ENCODE measurements at regions not wholly inside any gene's neighbourhood (a gene's known extent, or its start where the extent isn't known, plus 50 kb on each side); places are given as distances from the start of the nearest gene placed in this dataset. TPM values are rescaled to one million over a fixed set of nuclear protein-coding genes. Genes with fewer than 3 reads are reported as not detected.

- DNase-seq (ENCODE audit: low read depth), result no peak
Observed at GRCh38 chr2:177154809-177155208, 57.8 kb upstream of the HNRNPA3 start.

GRCh38 chr2:177155631-177156030 lies 57.0 kb upstream of the HNRNPA3 start:
- no peak for DNase-seq (ENCODE audit: low read depth)

GRCh38 chr2:177161741-177162460 lies 50.7 kb upstream of the HNRNPA3 start:
- DNase-seq (ENCODE audit: low read depth), result peak; percentile 26

Small RNA genes lying in the stretch of these regions (small RNA-seq; reads per million reads assigned to genes)
- gene RNA5SP112 (not detected), gene RNU6-187P (not detected), gene RNU6ATAC14P (not detected)
